ENCODE measurements at regions not wholly inside any gene's neighbourhood (a gene's known extent, or its start where the extent isn't known, plus 50 kb on each side); places are given as distances from the start of the nearest gene placed in this dataset.

DNA sequence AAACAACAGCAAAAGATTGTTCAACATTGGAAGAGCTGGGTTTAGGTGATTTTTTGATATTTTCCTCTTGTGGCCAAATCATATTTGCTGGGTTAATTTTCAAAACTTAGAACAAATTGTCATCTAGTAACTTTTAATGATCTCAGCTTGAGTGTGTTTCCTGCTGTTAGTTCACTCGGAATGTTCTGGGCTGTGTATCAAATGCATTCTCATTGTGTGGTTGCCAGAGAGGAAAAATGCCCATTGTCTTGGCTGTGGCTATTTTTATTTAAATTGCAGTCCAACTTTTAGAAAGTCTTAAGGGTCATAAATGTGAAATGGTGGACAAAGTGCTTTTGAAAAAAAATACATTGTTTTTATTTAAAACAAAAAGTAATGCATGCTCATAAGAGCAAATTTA is 542.0 kb downstream of the TNS3 start:
- no peak for TF ChIP-seq GATA3 (IDR thresholded peaks at IDR 0.05; ENCODE audit: low read depth, low read length)
- TF ChIP-seq GATA2 (IDR thresholded peaks at IDR 0.05; ENCODE audit: low read depth, low read length): no peak

GRCh38 chr7:47039089-47039648 is 542.7 kb downstream of the TNS3 start:
- TF ChIP-seq GATA2 (IDR thresholded peaks at IDR 0.05; ENCODE audit: low read depth, low read length) (no peak), GATA3 (IDR thresholded peaks at IDR 0.05; ENCODE audit: low read depth, low read length) (no peak)

- TF ChIP-seq GATA3 (IDR thresholded peaks at IDR 0.05; ENCODE audit: low read depth, low read length): no peak
- no peak for TF ChIP-seq GATA2 (IDR thresholded peaks at IDR 0.05; ENCODE audit: low read depth, low read length)
Measured at GRCh38 chr7:47038621-47039020, 543.3 kb downstream of the TNS3 start.

GRCh38 chr7:47037607-47038006 is 544.3 kb downstream of the TNS3 start:
- no peak for TF ChIP-seq GATA3 (IDR thresholded peaks at IDR 0.05; ENCODE audit: low read depth, low read length)
- TF ChIP-seq GATA2 (IDR thresholded peaks at IDR 0.05; ENCODE audit: low read depth, low read length): no peak

DNA sequence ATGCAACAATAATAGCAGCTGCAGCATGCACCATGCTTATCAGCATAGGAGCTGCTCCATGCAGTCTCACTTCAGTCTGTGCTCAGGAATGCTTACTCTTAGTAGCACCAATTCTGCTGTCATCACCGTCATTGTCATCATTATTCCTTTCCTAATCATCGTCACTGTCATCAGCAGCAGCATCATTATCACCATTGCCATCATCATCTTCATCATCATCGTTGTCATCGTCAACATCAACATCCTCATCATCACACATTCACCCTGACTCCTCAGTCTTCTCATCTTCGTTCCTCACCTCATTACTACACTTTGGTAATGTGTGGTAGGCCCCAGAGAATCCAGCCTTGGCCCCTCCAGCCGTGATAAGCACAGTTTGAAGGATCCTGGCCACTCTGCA is 545.0 kb downstream of the TNS3 start:
- no peak for TF ChIP-seq GATA2 (IDR thresholded peaks at IDR 0.05; ENCODE audit: low read depth, low read length)
- TF ChIP-seq GATA3 (IDR thresholded peaks at IDR 0.05; ENCODE audit: low read depth, low read length): no peak

DNA sequence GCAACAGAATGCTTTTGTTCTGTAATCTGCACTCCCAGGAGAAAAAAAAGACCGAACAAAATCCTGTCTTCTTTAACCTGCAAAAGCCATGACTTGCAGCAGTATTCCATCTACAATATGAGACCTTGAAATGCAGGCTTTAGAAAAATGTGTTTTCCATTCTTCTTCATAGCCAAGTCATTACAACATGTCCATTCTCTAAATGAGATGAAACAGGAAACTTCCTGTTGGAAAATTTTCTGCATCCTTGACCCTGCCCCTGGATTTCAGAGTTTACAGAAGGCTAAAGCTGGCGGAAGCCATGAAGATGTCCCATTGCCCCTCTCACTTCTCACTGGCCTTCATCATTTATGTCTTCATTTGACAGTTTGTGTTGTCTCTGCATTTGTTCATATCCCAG is 546.4 kb downstream of the TNS3 start:
- TF ChIP-seq GATA2 (IDR thresholded peaks at IDR 0.05; ENCODE audit: low read depth, low read length): no peak
- no peak for TF ChIP-seq GATA3 (IDR thresholded peaks at IDR 0.05; ENCODE audit: low read depth, low read length)

DNA sequence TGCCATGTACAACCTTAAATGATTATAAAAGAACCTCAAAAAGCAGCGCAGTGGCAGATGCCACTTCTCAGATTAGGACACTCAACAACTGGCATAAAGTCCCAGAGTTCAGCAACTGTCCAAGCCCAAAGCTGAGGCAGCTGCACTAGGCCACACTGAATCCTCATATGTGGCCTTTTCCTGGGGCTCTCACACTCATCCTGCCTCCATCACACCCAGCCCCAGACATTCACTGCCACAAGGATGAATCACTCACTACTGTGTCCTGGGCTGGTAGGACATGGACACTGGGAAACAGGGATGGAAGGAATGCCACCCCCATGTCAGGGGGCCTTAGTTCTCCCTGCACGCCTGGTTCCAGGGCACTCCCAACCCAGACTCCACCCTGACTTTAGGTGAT is 547.7 kb downstream of the TNS3 start:
- TF ChIP-seq GATA2 (IDR thresholded peaks at IDR 0.05; ENCODE audit: low read depth, low read length): no peak
- no peak for TF ChIP-seq GATA3 (IDR thresholded peaks at IDR 0.05; ENCODE audit: low read depth, low read length)

GRCh38 chr7:47032536-47032908 is 549.4 kb downstream of the TNS3 start:
- TF ChIP-seq GATA2 (IDR thresholded peaks at IDR 0.05; ENCODE audit: low read depth, low read length) (no peak), GATA3 (IDR thresholded peaks at IDR 0.05; ENCODE audit: low read depth, low read length) (no peak)

DNA sequence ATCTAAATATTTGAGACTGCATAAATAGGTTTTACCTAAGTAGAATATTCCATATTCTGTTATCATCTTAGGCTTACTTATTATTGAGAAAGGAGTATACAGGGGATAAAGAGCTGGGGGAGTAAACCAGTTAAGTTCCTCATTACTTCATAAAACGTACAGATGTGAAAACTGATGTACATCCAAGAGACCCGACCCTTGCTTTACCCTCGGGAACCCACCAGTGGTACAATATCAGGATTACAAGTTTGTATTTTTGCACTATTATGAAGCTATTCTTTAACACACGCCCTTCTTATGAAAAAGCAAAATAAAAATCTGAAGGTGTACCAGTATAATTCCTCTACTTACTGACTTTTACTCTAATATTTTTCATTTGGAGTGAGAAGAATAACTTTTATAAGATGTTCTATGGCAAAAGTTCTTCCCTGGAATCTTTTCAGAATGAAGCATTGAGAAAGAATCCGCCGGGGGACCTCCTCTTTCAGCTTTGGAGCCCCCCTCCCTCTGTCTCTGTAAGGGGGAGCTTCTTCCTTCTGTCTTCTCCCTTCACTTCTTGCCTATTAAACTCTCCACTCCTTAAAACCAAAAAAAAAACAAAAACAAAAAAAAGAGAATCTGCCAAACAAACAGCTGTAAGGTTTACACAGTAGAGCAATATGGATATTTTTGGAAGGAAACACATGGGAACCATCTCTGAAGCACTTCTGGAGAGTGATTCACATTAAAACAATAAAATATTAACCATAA is 550.0 kb downstream of the TNS3 start:
- TF ChIP-seq GATA2 (IDR thresholded peaks at IDR 0.05; ENCODE audit: low read depth, low read length): no peak
- no peak for TF ChIP-seq GATA3 (IDR thresholded peaks at IDR 0.05; ENCODE audit: low read depth, low read length)

GRCh38 chr7:47028284-47028683 is 553.6 kb downstream of the TNS3 start:
- TF ChIP-seq GATA3 (IDR thresholded peaks at IDR 0.05; ENCODE audit: low read depth, low read length): no peak
- TF ChIP-seq GATA2 (IDR thresholded peaks at IDR 0.05; ENCODE audit: low read depth, low read length): no peak

GRCh38 chr7:47027695-47028240 is 554.1 kb downstream of the TNS3 start:
- no peak for TF ChIP-seq GATA3 (IDR thresholded peaks at IDR 0.05; ENCODE audit: low read depth, low read length)
- TF ChIP-seq GATA2 (IDR thresholded peaks at IDR 0.05; ENCODE audit: low read depth, low read length): no peak

DNA sequence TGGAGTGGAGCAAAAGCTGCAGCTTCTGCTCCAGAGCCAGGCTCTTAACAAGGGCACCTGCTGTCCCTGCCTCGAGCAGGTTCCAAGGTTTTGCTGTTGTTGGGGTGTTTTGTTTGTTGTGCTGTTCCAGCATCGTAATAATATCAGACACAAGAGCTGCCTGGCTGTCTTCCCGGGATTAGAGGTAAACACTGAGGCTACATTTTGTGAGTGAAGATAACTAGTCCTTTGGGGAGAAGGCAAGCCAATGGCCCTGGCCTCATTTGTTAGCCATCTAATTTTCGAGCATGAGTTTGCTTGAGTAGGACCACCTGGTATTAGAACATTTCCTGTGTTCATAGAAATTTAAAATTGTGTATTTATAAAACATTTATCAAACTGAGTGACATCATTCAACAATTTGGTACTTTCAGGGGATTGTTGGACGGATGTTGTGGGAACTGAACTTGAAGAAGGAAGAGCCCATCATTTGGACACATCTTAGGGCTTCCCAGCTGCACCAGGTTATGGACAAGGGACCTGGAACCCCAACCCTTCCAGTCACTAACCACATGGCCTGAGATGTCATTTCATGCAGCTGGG is 555.0 kb downstream of the TNS3 start:
- TF ChIP-seq GATA2 (IDR thresholded peaks at IDR 0.05; ENCODE audit: low read depth, low read length) (no peak), GATA3 (IDR thresholded peaks at IDR 0.05; ENCODE audit: low read depth, low read length) (no peak)

DNA sequence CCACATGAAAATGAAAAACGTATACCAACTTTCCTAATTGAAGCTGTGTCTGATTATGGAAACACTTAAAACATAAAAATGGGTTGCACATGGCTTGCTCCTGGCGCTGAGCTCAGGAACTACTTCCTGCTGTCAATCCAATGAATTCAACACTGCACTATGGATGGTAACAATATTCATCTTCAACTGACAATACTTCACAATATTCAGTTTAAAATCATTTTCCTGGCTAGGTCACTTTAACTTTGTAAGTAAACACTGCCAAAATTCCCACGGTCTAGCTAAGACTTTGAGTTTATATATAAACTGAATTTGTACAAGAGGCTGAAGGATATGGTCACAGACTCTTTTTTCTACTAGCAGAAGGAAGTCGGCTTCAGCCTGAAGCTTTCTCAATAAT is 556.9 kb downstream of the TNS3 start:
- TF ChIP-seq GATA3 (IDR thresholded peaks at IDR 0.05; ENCODE audit: low read depth, low read length): no peak
- TF ChIP-seq GATA2 (IDR thresholded peaks at IDR 0.05; ENCODE audit: low read depth, low read length): no peak

DNA sequence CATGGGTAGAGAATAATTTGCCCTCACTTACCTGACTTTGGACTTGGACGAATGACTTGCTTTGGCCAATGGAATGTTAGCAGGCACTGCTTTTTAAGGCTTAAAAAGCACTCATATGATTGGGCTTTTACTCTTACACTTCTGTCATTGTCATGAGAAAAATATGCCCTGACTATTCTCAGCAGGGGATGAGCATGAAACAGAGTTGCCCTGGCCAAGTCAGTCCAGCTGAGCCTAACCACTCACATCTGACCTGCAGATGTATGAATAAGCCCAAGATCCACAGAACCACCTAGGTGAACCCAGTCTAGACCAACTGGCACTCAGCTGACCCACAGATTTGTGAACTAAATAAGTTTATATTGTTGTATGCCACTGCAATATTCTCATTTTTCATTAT is 573.5 kb downstream of the TNS3 start:
- no peak for TF ChIP-seq GATA3 (IDR thresholded peaks at IDR 0.05; ENCODE audit: low read depth, low read length)
- TF ChIP-seq GATA2 (IDR thresholded peaks at IDR 0.05; ENCODE audit: low read depth, low read length): no peak

GRCh38 chr7:47007471-47007870 is 574.4 kb downstream of the TNS3 start:
- no peak for TF ChIP-seq GATA3 (IDR thresholded peaks at IDR 0.05; ENCODE audit: low read depth, low read length)

Measured in SH-SY5Y (cell line).